Adrenal gland (tissue), 5 donors: ENCODE measurements at regions not wholly inside any gene's neighbourhood (a gene's known extent, or its start where the extent isn't known, plus 50 kb on each side); places are given as distances from the start of the nearest gene placed in this dataset.

Experiments
- CTCF ChIP-seq, 6 experiments: fragments of 450-650 bp in 4 of 6; fragments of 200-600 bp in 2 of 6; sonication (generic) in 1 of 6; IDR thresholded peaks; 1 replicate in 5 of 6; 2 replicates in 1 of 6; pipeline versions ENCODE4 v1.5.1 to v1.8.0; 2016 to 2021; ENCODE audit warnings: antibody characterized with exemption in 6 of 6, mild to moderate bottlenecking in 2 of 6, moderate library complexity in 1 of 6
- POLR2A ChIP-seq, 2 donors: fragments of 450-650 bp; IDR thresholded peaks; one replicate each; pipeline ENCODE4 v1.6.1; 2017; ENCODE audit warnings: antibody characterized with exemption in 2 of 2, mild to moderate bottlenecking in 2 of 2, moderate library complexity in 1 of 2
- donor health status: DM: no; HTN: no; CAD: no.

GRCh38 chr11:90764691-90765090 is 541.8 kb upstream of the CHORDC1 start:
- TF ChIP-seq POLR2A (IDR thresholded peaks at IDR 0.05) = no peak
- TF ChIP-seq CTCF (IDR thresholded peaks at IDR 0.05) = no peak
